ENCODE measurements at regions not wholly inside any gene's neighbourhood (a gene's known extent, or its start where the extent isn't known, plus 50 kb on each side); places are given as distances from the start of the nearest gene placed in this dataset.

- intact Hi-C loops (cut with DNase I, micrococcal nuclease): no loop called here
- no peak overlapping the region for H3K4me3 ChIP-seq
- no peaks in the 10 kb centered on the region for H3K36me3 ChIP-seq (ENCODE audit: low read depth)
- no peaks in the 10 kb centered on the region for H3K9me3 ChIP-seq
- DNase-seq (no peak), ATAC-seq (no peak)
- no peak for TF ChIP-seq CTCF (IDR thresholded peaks at IDR 0.05)
- peaks cover 7% of the 10 kb centered on the region for H3K4me1 ChIP-seq (ENCODE audit: low read depth)
Measured at GRCh38 chr18:22556222-22557167, 138.8 kb upstream of the CTAGE1 start.

GRCh38 chr18:22557168-22557941 lies 139.6 kb upstream of the CTAGE1 start:
- no peak overlapping the region for H3K4me3 ChIP-seq
- TF ChIP-seq CTCF (IDR thresholded peaks at IDR 0.05): no peak
- intact Hi-C loops (cut with DNase I, micrococcal nuclease): no loop called here
- no peaks in the 10 kb centered on the region for H3K36me3 ChIP-seq (ENCODE audit: low read depth)
- no peak for DNase-seq
- H3K4me1 ChIP-seq (ENCODE audit: low read depth): peaks cover 7% of the 10 kb centered on the region
- no peak for ATAC-seq
- no peaks in the 10 kb centered on the region for H3K9me3 ChIP-seq

- TF ChIP-seq CTCF (IDR thresholded peaks at IDR 0.05): no peak
- Histone ChIP-seq H3K4me1 (ENCODE audit: low read depth) (peaks cover 7% of the 10 kb centered on the region), H3K9me3 (no peaks in the 10 kb centered on the region), H3K4me3 (no peak overlapping the region), H3K36me3 (ENCODE audit: low read depth) (no peaks in the 10 kb centered on the region)
- DNase-seq (peak; percentile 50 to 61 (median 54)), ATAC-seq (peak; percentile 31)
- intact Hi-C loops (cut with DNase I, micrococcal nuclease): no loop called here
Measured at GRCh38 chr18:22558945-22559385, 141.2 kb upstream of the CTAGE1 start.

GRCh38 chr18:22559414-22560274 lies 141.9 kb upstream of the CTAGE1 start:
- Histone ChIP-seq H3K4me3 (peak overlapping the region; percentile 9), H3K9me3 (no peaks in the 10 kb centered on the region), H3K4me1 (ENCODE audit: low read depth) (peaks cover 7% of the 10 kb centered on the region), H3K36me3 (ENCODE audit: low read depth) (no peaks in the 10 kb centered on the region)
- intact Hi-C loops (cut with DNase I, micrococcal nuclease): no loop called here
- DNase-seq: peak; percentile 53 to 61 (median 60)
- ATAC-seq: peak; percentile 72
- no peak for TF ChIP-seq CTCF (IDR thresholded peaks at IDR 0.05)

GRCh38 chr18:22560275-22560610 lies 142.5 kb upstream of the CTAGE1 start:
- no peak for TF ChIP-seq CTCF (IDR thresholded peaks at IDR 0.05)
- DNase-seq: no peak
- Histone ChIP-seq H3K4me3 (peak overlapping the region; percentile 9), H3K9me3 (no peaks in the 10 kb centered on the region), H3K4me1 (ENCODE audit: low read depth) (peaks cover 7% of the 10 kb centered on the region), H3K36me3 (ENCODE audit: low read depth) (no peaks in the 10 kb centered on the region)
- ATAC-seq: no peak
- intact Hi-C loops (cut with DNase I, micrococcal nuclease): no loop called here

All from mucosa of descending colon (tissue), 3 donors.